Glutamatergic neuron (in vitro differentiated cells): ENCODE measurements at regions not wholly inside any gene's neighbourhood (a gene's known extent, or its start where the extent isn't known, plus 50 kb on each side); places are given as distances from the start of the nearest gene placed in this dataset.

Experiments
- DNase-seq: peaks from one replicate; pipeline ENCODE4 v3.0.0; 2022
- H3K27ac Mint-ChIP-seq: one replicate; pipeline ENCODE4 v1.8.0; 2020; ENCODE audit warnings: mild to moderate bottlenecking, mixed read lengths, inconsistent platforms; ENCODE audit not compliant: unreplicated experiment
- H3K27me3 Mint-ChIP-seq: one replicate; pipeline ENCODE4 v1.8.0; 2020; ENCODE audit warnings: mild to moderate bottlenecking, moderate library complexity, mixed read lengths, inconsistent platforms; ENCODE audit not compliant: unreplicated experiment
- H3K36me3 Mint-ChIP-seq: one replicate; pipeline ENCODE4 v1.8.0; 2020; ENCODE audit warnings: mild to moderate bottlenecking, mixed read lengths, inconsistent platforms; ENCODE audit not compliant: unreplicated experiment
- H3K4me1 Mint-ChIP-seq: one replicate; pipeline ENCODE4 v1.8.0; 2020; ENCODE audit warnings: mild to moderate bottlenecking, low read depth, mixed read lengths, inconsistent platforms; ENCODE audit not compliant: unreplicated experiment
- H3K4me3 Mint-ChIP-seq: one replicate; pipeline ENCODE4 v1.8.0; 2020; ENCODE audit warnings: mild to moderate bottlenecking, mixed read lengths, inconsistent platforms; ENCODE audit not compliant: unreplicated experiment
- H3K9me3 Mint-ChIP-seq: one replicate; pipeline ENCODE4 v1.8.0; 2020; ENCODE audit warnings: mild to moderate bottlenecking, moderate library complexity, mixed read lengths, inconsistent platforms; ENCODE audit not compliant: unreplicated experiment
- CTCF ChIP-seq: fragments of 200-600 bp; sonication (generic); IDR thresholded peaks from one replicate; pipeline ENCODE4 v1.5.0; 2021; ENCODE audit not compliant: partially characterized antibody, unreplicated experiment

- Mint-ChIP-seq H3K36me3 (no peaks in the 10 kb centered on the region), H3K27ac (no peak overlapping the region), H3K9me3 (no peaks in the 10 kb centered on the region), H3K4me3 (no peak overlapping the region), H3K27me3 (no peaks in the 10 kb centered on the region), H3K4me1 (peaks cover 4% of the 10 kb centered on the region)
- DNase-seq, result no peak
- TF ChIP-seq CTCF, result no peak
These were observed 150.0 kb upstream of the ADGRL2 start for GRCh38 chr1:81650776-81651175.

GRCh38 chr1:81635816-81636215 lies 164.9 kb upstream of the ADGRL2 start:
- DNase-seq, result no peak
- H3K36me3 Mint-ChIP-seq, result no peaks in the 10 kb centered on the region
- H3K9me3 Mint-ChIP-seq, result no peaks in the 10 kb centered on the region
- peaks cover 2% of the 10 kb centered on the region for H3K4me1 Mint-ChIP-seq
- H3K27me3 Mint-ChIP-seq, result no peaks in the 10 kb centered on the region
- H3K27ac Mint-ChIP-seq, result no peak overlapping the region
- H3K4me3 Mint-ChIP-seq, result no peak overlapping the region
- TF ChIP-seq CTCF, result no peak

GRCh38 chr1:81634294-81634693 lies 166.4 kb upstream of the ADGRL2 start:
- no peaks in the 10 kb centered on the region for H3K27me3 Mint-ChIP-seq
- H3K36me3 Mint-ChIP-seq, result no peaks in the 10 kb centered on the region
- no peak for DNase-seq
- H3K9me3 Mint-ChIP-seq, result no peaks in the 10 kb centered on the region
- H3K4me3 Mint-ChIP-seq, result no peak overlapping the region
- no peak for TF ChIP-seq CTCF
- H3K27ac Mint-ChIP-seq, result no peak overlapping the region
- H3K4me1 Mint-ChIP-seq, result peaks cover 2% of the 10 kb centered on the region

- no peak overlapping the region for H3K4me3 Mint-ChIP-seq
- H3K9me3 Mint-ChIP-seq, result peaks cover 2% of the 10 kb centered on the region
- H3K36me3 Mint-ChIP-seq, result peaks cover 5% of the 10 kb centered on the region
- no peak overlapping the region for H3K27ac Mint-ChIP-seq
- H3K27me3 Mint-ChIP-seq, result no peaks in the 10 kb centered on the region
- DNase-seq, result no peak
- peaks cover 3% of the 10 kb centered on the region for H3K4me1 Mint-ChIP-seq
- TF ChIP-seq CTCF, result no peak
These were observed 181.6 kb upstream of the ADGRL2 start for GRCh38 chr1:81619156-81619555.

GRCh38 chr1:81618376-81618775 lies 182.4 kb upstream of the ADGRL2 start:
- Mint-ChIP-seq H3K27ac (no peak overlapping the region), H3K36me3 (peaks cover 5% of the 10 kb centered on the region), H3K27me3 (no peaks in the 10 kb centered on the region), H3K9me3 (peaks cover 2% of the 10 kb centered on the region), H3K4me3 (no peak overlapping the region), H3K4me1 (peaks cover 3% of the 10 kb centered on the region)
- no peak for DNase-seq
- no peak for TF ChIP-seq CTCF
